Ovary (tissue), 3 donors: ENCODE measurements at regions not wholly inside any gene's neighbourhood (a gene's known extent, or its start where the extent isn't known, plus 50 kb on each side); places are given as distances from the start of the nearest gene placed in this dataset.

Source experiments
- CTCF ChIP-seq, 3 donors: fragments of 450-650 bp in 2 of 3; fragments of 200-600 bp in 1 of 3; IDR thresholded peaks; one replicate each; pipeline versions ENCODE4 v1.5.1 to v1.8.0; 2016 to 2022; ENCODE audit warnings: antibody characterized with exemption in 3 of 3, mild to moderate bottlenecking in 1 of 3
- EP300 ChIP-seq: sonication (generic); formaldehyde crosslinking; IDR thresholded peaks from one replicate; pipeline ENCODE4 v1.6.1; 2017; ENCODE audit warnings: antibody characterized with exemption
- POLR2A ChIP-seq: fragments of 450-650 bp; IDR thresholded peaks from one replicate; pipeline ENCODE4 v1.6.1; 2017; ENCODE audit warnings: antibody characterized with exemption, mild to moderate bottlenecking, moderate library complexity
- donor health status: DM: no; HTN: no; CAD: no.

DNA sequence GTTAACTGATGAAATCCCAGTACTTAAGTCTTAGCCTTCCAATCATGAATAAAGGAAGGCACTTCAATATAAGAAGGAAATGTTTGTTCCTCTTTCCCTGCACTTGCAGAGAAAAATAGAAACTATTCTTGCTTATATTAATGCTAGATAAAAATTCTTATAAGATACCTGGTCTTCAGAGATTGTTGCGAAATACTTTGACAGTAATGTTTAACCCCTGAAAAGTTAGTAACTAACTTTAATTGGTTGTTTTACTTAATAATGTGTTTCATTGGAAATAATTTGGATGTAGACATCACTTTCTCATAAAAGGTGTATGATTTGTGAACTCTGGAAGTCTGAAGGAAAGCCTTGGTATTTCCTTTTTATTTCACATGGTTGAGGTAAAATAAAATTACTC is 294.2 kb upstream of the SYNCRIP start:
- TF ChIP-seq EP300 (no peak), POLR2A (no peak), CTCF (IDR thresholded peaks at IDR 0.05) (no peak)
